ENCODE measurements at regions not wholly inside any gene's neighbourhood (a gene's known extent, or its start where the extent isn't known, plus 50 kb on each side); places are given as distances from the start of the nearest gene placed in this dataset.

- Mint-ChIP-seq H3K4me3 (no peak overlapping the region), H3K9me3 (peaks cover 30% of the 10 kb centered on the region), H3K4me1 (peaks cover 3% of the 10 kb centered on the region), H3K27me3 (ENCODE audit: insufficient read depth) (peaks cover 61% of the 10 kb centered on the region), H3K36me3 (ENCODE audit: low read depth) (peaks cover 6% of the 10 kb centered on the region), H3K27ac (no peak overlapping the region)
- Histone ChIP-seq H3K4me3 (ENCODE audit: low read length) (no peak overlapping the region), H3K36me3 (ENCODE audit: control insufficient read depth, insufficient read depth, low read length) (no peaks in the 10 kb centered on the region), H3K27me3 (ENCODE audit: control insufficient read depth, insufficient read depth, low read length, poor library complexity, severe bottlenecking) (peaks cover 29% of the 10 kb centered on the region), H3K9ac (ENCODE audit: extremely low read depth, low read length, poor library complexity, severe bottlenecking) (no peak overlapping the region), H3K27ac (ENCODE audit: low read depth, low read length) (no peak overlapping the region), H3K9me3 (ENCODE audit: control insufficient read depth, low read length) (peaks cover 32% of the 10 kb centered on the region), H3K4me1 (ENCODE audit: control insufficient read depth, insufficient read depth, low read length) (no peaks in the 10 kb centered on the region)
- 94% methylated on average over 4 to 5 of the region's 5 CpGs for WGBS, 2 experiments (ENCODE audit: insufficient coverage in 1 of 2, insufficient read length in 1 of 2)
- no peak for TF ChIP-seq CTCF (conservative IDR thresholded peaks at IDR 0.05)
- DNase-seq, result no peak
Observed at GRCh38 chr1:222454186-222454585, 93.7 kb downstream of the HHIPL2 start.

DNA sequence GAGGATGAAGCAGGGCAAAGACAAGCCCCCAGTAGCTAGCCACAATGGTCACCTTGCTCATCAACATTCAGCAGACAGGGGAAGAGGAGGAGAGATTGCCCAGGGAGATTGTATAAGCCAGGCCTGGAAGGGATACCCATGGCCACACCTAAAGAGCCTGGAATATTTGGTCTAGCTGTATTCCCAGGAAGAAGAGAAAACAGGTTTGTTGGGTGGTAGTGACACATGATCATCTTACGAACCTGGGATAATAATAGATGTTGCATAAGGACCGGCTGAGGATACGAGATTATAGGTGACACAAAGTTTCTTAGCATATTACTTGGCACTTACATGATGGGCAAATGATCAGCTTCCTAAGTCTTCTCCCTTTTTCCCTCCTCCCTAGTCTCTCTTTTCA, 95.9 kb downstream of the HHIPL2 start:
- TF ChIP-seq CTCF (conservative IDR thresholded peaks at IDR 0.05), result no peak
- Histone ChIP-seq H3K36me3 (ENCODE audit: control insufficient read depth, insufficient read depth, low read length) (no peaks in the 10 kb centered on the region), H3K27ac (ENCODE audit: low read depth, low read length) (no peak overlapping the region), H3K4me3 (ENCODE audit: low read length) (no peak overlapping the region), H3K4me1 (ENCODE audit: control insufficient read depth, insufficient read depth, low read length) (no peaks in the 10 kb centered on the region), H3K9ac (ENCODE audit: extremely low read depth, low read length, poor library complexity, severe bottlenecking) (no peak overlapping the region), H3K27me3 (ENCODE audit: control insufficient read depth, insufficient read depth, low read length, poor library complexity, severe bottlenecking) (peaks cover 38% of the 10 kb centered on the region), H3K9me3 (ENCODE audit: control insufficient read depth, low read length) (peaks cover 10% of the 10 kb centered on the region)
- H3K4me3 Mint-ChIP-seq, result no peak overlapping the region
- H3K36me3 Mint-ChIP-seq (ENCODE audit: low read depth), result no peaks in the 10 kb centered on the region
- H3K4me1 Mint-ChIP-seq, result peaks cover 3% of the 10 kb centered on the region
- H3K9me3 Mint-ChIP-seq, result peaks cover 8% of the 10 kb centered on the region
- no peak overlapping the region for H3K27ac Mint-ChIP-seq
- 78 to 82% methylated on average over 3 of the region's 3 CpGs for WGBS, 2 experiments (ENCODE audit: insufficient coverage in 1 of 2, insufficient read length in 1 of 2)
- H3K27me3 Mint-ChIP-seq (ENCODE audit: insufficient read depth), result peaks cover 71% of the 10 kb centered on the region
- no peak for DNase-seq

DNA sequence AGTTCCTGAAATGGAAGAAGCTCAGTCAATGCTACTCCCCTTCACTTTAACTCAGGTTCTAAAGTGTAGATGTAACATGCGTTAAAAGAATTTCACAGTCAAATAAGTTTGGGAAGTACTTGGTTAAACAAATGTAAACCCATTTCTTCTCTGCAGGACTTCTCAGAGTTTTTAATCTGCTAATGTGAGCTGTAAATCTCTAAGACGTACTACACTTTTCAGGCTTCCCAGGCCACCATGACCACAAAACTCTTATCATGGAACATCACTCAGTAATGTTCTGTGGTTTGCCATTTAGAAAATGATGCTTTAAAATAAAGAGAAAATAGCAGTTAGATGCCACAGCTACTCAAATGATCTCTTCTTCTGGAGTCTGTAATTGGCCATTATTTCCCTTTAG, 104.3 kb downstream of the HHIPL2 start:
- peaks cover 64% of the 10 kb centered on the region for H3K27me3 Mint-ChIP-seq (ENCODE audit: insufficient read depth)
- no peaks in the 10 kb centered on the region for H3K36me3 Mint-ChIP-seq (ENCODE audit: low read depth)
- WGBS, 2 experiments (ENCODE audit: insufficient coverage in 1 of 2, insufficient read length in 1 of 2), result 93 to 100% methylated on average over 1 to 2 of the region's 2 CpGs
- Histone ChIP-seq H3K4me3 (ENCODE audit: low read length) (no peak overlapping the region), H3K9ac (ENCODE audit: extremely low read depth, low read length, poor library complexity, severe bottlenecking) (no peak overlapping the region), H3K27ac (ENCODE audit: low read depth, low read length) (no peak overlapping the region), H3K9me3 (ENCODE audit: control insufficient read depth, low read length) (no peaks in the 10 kb centered on the region), H3K36me3 (ENCODE audit: control insufficient read depth, insufficient read depth, low read length) (no peaks in the 10 kb centered on the region), H3K4me1 (ENCODE audit: control insufficient read depth, insufficient read depth, low read length) (no peaks in the 10 kb centered on the region), H3K27me3 (ENCODE audit: control insufficient read depth, insufficient read depth, low read length, poor library complexity, severe bottlenecking) (peaks cover 47% of the 10 kb centered on the region)
- H3K4me1 Mint-ChIP-seq, result peaks cover 8% of the 10 kb centered on the region
- H3K27ac Mint-ChIP-seq, result no peak overlapping the region
- DNase-seq, result no peak
- no peak overlapping the region for H3K4me3 Mint-ChIP-seq
- no peak for TF ChIP-seq CTCF (conservative IDR thresholded peaks at IDR 0.05)
- no peaks in the 10 kb centered on the region for H3K9me3 Mint-ChIP-seq
